B cell (primary cell): ENCODE measurements at regions not wholly inside any gene's neighbourhood (a gene's known extent, or its start where the extent isn't known, plus 50 kb on each side); places are given as distances from the start of the nearest gene placed in this dataset.

Source experiments
- CTCF ChIP-seq: fragments of 200-600 bp; IDR thresholded peaks from one replicate; pipeline ENCODE4 v1.8.0; 2022; ENCODE audit warnings: antibody characterized with exemption, mild to moderate bottlenecking
- EZH2 ChIP-seq: IDR thresholded peaks from 2 replicates; pipeline ENCODE4 v1.6.1; 2012; ENCODE audit warnings: borderline replicate concordance, low read depth, mild to moderate bottlenecking, moderate library complexity, low read length; ENCODE audit not compliant: insufficient read depth, poor library complexity, severe bottlenecking

GRCh38 chr7:84495128-84495527 lies 300.5 kb upstream of the SEMA3A start:
- TF ChIP-seq CTCF: no peak
- TF ChIP-seq EZH2: no peak
